ENCODE measurements at regions not wholly inside any gene's neighbourhood (a gene's known extent, or its start where the extent isn't known, plus 50 kb on each side); places are given as distances from the start of the nearest gene placed in this dataset.
"Not testable (repeated sequence)": the region's sequence is repeated elsewhere in the genome, so short reads cannot be mapped to it uniquely, and the experiment has no call there.

DNA sequence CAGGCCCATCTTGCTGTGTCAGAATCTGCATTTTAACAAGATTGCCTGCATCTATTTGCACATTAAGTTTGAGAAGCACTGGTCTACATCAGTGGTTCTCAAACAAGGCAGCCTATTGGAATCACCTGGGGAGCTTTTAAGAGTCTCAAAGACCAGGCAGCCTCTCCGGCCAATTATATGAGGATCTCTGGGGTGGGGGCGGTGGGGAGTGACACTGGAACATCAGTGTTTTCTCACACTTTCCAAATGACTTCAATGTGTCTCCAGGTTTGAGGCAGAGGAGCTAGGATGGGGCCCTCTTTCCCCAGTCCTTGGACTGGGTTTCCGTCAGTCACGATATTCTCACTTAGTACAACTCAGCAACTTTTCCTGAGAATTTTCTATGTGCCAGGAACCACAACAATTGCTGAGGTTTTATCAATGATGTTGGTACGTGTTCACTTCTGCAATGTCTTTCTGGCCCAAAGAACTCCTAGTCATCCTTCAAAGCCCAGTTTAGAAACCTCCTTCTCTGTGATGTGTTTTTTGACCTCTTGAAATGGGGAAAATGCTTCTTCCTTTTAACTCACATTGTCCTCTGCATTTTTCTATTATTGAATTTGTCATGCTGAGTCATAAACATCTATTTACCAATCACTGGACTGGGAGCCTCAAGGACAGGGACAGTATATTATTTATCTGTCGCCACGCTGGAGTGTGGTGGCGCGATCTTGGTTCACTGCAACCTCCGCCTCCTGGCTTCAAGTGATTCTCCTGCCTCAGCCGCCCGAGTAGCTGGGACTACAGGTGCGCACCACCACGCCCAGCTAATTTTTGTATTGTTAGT lies 130.9 kb downstream of the MYCN start:
- no peak for DNase-seq

DNA sequence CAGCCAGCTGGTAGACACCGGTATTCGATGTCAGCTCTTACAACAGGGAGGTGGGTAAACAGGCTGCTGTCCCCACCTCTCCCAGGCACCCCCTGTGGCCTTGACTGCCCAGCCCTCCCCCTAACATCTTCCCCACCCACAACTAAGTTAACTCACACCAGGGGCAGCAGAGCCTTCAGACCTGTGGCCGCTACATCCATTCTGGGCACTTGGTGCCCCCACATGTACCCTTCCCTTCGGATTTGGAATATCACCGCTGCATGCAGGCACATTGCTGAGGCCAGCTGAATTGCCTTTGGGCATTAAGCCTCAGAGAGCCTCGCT lies 130.3 kb downstream of the MYCN start:
- DNase-seq: no peak

DNA sequence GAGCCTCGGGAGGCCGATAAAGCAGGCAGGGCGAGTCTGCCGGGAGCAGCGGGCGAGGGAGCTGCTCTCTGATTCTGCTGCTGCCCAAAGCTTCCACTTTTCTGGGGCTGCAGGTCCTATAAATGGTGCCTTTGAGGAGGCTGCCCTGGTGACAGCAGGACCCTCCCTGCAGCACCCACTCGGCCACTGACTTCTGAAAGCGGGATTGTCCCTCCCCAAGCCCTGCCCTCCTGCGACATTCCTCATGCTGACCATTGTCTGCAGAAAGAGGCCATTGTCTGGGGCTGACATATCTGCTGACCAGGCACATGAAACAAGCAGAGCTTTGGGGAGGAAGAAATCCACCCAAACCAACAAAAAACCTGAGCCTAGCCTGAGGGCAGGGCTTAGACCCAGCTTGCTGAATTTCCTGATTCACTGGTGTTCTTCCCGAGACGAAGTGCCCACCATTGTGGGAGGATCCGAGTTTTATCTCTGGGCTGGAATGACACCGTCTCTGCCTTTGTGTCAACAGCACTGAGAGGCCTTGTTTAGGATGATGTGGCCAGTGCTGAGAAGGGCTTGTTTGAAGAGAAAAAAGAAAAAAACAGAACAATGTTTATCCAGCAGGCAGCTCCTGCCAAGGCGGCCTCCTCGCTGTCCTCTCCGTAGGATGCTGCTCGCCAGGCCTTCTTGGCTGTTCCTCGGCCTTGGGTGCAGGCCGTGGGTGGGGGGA lies 129.7 kb downstream of the MYCN start:
- no peak for DNase-seq

DNA sequence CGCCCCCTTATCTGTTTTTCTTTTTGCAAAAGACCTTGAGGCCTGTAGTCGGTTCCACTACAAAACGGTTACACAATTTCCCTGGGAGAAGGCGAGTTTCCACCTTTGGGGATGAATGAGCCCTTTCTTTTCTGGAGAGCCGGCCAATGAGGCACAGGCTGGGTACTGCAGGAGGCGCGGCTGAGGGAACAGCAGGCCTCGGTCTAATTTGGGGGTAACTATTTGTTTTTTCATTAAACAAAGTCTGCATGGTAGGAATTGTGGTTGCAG lies 129.2 kb downstream of the MYCN start:
- no peak for DNase-seq

DNA sequence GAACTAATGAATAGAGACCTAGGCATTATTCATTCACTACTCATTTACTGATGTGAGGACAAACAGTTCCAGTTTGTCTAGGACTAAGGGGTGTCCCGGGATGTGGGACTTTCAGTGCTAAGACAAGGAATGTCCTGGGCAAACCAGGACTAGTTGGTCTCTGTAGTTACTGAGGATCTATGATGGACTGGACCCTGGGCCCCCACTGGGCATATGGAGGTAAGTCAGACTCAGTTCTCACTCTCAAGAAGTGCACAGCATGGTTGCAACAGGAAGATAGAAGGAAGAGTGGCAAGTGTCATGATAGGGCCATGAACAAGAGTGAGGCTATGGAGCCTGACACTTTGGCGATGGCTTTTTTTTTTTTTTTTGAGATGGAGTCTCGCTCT lies 128.2 kb downstream of the MYCN start:
- no peak for DNase-seq

DNA sequence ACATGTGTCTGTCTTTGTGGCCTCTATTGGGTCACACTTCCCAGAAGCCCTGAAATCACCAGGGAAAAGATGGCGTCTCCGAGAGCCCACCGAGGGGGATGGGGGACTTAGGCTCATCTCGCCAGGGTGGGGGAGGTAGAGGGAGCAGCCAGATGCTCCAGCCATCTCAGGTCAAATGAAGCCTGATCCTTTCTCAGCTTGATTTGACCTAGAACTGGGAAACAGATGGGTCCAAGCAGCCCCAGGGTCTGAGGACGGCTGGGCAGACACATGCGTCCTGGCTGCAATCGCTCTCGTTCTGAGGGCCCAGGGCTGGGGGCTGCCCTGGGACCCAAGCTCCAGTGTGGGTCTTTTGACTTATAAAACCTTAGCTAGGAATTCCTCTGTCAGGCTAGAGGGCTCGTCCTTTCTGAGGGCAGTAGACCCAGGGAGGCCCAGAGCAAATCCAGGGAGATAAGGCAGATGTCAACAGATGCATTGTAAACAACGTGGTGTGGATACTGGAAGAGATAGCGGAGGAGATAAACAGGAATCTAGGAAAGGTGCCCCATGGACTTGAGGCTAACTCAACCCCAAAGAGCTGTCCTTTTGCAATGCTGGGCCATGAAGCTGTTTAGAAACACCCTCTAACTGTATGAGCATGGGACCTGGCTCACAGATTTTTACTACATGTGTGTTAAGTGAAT lies 127.7 kb downstream of the MYCN start:
- DNase-seq: no peak

DNA sequence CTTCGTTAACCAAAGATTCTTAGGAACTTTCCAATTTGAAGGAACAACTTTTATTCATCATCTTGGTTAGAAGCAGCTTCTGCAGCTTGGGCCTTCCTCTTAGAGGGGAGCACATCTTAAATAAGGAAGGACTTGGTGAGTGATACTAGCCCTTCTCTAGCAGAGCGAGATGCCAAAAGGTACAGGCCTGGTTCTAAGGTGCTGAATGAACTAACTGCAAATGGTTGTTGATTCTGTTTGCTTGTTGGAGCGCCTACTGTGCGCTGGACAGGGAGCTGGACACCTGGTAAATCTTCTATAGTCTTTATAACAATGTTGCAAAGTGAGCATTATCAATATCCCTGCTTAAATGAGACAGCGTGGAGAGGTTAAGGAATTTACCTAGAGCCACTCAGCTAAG lies 127.1 kb downstream of the MYCN start:
- no peak for DNase-seq

DNA sequence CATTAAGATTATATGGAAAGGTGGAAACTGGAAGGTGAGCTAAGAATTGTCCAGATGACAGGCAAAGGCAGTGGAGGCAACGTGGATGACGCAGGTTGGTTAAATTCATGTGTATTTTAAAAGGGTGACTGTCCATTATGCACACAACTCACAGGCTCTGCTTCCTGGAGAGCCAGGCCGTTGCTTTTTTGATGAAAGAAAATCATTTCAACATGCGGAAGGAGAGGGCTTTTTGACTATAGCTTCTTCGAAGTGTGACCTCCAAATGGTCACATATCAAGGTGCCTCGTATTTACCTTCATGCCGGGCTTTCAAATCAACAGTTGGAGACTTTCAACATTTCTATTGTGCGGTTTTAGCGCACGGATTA lies 126.7 kb downstream of the MYCN start:
- DNase-seq: no peak

DNA sequence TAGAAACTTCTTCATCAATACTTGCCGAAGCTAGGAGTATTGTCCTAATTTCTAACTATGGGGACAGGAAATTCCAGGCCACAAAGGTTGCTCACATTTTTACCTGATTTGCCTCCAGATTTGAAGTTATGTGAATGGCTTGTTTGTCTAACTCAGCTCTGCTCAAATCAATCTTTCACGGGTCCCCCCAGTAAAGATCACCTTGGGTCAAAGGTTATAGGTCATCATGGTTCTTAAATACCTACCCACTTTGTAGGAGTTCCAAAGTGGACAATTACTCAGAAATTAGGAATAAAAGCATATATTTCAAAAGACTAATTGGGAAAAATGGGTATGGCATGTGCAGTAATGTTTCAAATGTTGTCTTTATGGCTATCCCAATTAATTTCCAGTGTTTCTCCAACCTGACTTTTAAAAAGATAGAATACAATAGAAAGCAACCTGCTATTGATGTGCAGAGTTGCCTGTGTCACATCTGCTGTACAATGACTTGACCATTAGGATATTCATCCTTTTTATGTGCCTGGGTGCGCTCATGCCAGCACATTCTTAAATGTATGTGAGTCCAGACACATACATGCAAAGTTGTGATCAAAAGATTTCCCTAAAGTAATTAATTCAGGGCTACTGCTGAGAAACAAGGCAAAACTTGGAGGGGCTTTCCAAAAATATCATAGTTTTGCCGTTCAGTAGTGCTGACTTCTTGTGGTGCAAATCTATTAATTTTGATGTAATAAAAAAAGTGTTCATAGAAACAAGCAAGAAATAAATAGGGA lies 126.1 kb downstream of the MYCN start:
- DNase-seq: no peak

DNA sequence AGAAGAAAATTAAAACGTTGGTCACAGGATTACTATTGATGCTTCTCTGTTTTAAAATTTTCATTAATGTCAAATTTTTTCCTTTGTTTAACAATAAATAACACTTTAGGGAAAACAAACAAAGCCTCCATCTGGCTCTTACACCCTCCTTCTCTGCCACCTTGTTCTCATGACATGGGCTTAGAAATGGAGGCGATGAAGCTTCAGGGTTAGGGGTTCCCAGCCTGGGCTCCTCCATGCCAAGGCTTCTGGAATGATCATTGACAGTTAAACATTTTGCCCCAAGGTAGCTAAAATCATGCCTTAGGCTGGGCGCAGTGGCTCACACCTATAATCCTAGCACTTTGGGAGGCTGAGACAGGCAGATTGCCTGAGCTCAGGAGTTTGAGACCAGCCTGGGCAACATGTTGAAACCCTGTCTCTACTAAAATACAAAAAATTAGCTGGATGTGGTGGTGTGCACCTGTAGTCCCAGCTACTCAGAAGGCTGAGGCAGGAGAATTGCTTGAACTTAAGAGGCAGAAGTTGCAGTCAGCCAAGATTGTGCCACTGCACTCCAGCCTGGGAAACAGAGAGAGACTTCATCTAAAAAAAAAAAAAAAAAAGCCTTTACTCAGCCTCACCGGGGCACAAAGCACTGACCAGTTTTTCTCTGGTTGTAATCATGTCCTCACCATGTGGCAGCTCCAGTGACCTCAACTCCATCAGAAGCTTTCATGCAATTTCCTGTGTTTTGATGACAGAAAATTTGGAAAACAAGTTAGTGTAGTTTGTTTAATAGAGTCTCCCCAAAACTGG lies 125.1 kb downstream of the MYCN start:
- DNase-seq: not testable (repeated sequence)

DNA sequence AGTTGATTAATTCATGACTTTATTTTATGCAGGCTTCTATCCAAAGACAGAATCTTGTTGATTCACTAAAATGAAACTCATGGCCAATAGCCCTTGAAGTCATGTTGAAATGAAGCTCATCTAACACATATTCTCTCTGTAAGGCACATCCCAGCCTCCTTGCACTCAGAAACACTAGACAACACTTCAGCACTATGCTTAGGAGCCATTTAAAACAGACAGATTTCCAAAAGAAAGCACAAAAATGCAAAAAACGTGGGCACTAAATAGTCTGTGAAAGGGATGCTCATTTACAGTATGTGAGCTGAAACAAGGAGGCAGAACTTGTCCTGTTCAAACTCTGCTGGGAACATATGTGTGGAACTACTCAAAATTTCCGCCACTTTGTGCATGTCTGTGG lies 124.4 kb downstream of the MYCN start:
- DNase-seq: no peak

DNA sequence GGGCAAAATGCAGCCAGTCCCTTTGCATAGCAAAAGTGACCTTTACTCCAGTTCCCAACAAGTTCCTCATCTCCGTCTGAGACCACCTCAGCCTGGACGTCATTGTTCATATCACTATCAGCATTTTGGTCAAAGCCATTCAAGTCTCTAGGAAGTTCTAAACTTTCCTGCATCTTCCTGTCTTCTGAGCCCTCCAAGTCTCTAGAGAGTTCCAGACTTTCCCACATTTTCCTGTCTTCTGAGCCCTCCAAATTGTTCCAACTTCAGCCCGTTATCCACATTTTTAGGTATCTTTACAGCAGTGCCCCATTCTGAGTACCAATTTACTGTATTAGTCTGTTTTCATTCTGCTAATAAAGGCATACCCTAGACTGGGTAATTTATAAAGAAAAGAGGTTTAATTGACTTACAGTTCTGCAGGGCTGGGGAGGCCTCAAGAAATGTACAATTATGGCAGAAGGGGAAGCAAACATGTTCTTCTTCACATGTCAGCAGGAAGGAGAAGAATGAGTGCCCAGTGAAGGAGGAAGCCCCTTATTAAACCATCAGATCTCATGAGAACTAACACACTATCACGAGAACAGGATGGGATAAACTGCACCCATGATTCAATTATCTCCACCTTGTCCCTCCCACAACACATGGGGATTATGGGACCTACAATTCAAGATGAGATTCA lies 123.7 kb downstream of the MYCN start:
- DNase-seq: no peak

DNA sequence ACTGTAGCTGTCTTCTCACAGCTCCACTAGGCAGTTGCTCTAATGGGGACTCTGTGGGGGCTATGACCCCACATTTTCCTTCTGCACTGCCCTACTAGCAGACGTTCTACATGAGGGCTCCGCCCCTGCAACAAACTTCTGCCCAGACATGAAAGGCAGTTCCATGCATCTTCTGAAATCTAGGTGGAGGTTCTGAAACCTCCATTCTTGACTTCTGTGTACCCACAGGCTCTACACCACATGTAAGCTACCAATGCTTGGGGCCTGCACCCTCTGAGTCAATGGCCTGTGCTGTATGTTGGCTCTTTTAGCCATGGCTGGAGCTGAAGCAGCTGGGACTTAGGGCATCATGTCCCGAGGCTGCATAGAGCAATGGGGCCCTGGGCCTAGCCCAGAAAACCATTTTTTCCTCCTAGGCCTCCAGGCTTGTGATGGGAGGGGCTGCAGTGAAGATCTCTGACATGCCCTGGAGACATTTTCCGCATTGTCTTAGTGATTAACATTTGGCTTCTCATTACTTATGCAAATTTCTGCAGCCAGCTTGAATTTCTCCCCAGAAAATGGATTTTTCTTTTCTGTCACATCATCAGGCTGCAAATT lies 123.0 kb downstream of the MYCN start:
- DNase-seq: no peak

DNA sequence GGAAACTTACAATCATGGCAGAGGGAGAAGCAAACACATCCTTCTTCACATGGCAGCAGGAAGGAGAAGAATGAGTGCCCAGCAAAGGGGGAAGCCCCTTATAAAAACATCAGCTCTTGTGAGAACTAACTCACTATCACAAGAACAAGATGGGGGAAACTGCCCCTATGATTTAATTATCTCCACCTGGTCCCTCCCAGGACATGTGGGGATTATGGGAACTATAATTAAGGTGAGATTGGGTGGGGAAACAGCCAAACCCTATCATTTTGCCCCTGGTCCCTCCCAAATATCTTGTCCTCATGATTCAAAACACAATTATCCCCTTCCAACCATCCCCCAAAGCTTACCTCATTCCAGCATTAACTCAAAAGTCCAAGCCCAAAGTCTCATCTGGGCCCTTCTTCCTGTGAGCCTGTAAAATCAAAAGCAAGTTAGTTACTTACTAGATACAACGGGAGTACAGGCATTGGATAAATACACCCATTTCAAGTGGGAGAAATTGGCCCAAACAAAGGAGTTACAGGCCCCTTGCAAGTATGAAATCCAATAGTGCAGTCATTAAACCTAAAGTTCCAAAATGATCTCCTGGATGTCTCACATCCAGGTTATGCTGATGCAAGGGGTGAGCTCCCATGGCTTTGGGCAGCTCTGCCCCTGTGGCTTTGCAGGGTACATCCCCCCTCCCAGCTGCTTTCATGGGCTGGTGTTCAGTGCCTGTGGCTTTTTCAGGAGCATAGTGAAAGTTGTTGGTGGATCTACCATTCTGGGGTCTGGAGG lies 122.3 kb downstream of the MYCN start:
- DNase-seq: no peak

DNA sequence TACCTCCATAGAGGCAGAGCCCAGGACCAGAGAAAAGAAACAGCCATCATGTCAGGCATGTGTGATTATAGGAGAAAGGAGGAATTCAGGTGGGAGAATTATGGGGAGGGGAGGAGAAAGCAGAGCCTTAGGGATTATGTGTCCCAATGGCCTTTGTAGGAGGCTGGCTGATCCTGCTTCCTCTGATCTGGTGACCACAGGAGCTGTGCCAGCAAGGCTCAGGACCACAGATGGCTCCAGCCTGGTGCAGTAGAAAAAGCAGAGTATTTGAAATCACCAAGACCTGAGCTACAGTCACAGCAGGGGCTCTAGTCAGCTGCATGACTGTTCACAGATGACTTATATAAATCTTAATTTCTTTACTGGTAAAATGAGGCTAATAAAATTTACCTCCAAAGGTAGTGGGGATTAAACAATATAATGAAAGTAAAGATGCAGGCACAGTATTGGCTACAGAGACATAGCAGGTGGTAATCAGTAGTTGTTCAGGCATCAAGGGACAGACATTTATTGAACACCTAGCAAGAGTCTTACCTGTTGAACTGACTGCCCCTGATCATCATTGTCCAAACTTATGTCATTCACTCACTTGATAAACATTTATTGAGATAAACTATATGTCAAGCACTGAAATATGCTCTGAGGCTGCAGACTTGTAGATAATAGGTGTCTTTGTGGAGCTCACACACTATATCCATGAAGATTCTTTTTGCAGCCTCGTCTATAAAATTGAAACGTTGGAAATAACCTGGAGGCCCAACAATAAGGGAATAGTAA lies 121.3 kb downstream of the MYCN start:
- no peak for DNase-seq

DNA sequence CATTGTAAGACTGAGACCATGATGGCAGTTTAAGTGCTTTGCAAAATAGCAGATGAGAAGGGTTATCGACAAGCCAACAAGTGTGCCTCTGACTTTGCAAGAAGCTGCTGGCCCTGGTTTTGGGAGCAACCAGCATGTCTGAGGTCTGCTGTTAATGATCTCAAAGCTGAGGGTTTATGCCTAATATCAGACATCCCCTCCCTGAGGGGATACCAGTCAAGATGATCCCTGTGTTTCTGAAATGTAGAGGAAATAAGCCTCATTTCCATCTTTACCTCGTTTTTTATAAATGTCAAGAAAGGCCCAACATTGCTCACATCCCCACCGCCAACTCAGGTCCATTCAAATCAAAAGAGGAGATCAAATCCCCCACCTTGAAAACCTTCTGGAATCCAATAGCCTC lies 120.6 kb downstream of the MYCN start:
- DNase-seq: no peak

DNA sequence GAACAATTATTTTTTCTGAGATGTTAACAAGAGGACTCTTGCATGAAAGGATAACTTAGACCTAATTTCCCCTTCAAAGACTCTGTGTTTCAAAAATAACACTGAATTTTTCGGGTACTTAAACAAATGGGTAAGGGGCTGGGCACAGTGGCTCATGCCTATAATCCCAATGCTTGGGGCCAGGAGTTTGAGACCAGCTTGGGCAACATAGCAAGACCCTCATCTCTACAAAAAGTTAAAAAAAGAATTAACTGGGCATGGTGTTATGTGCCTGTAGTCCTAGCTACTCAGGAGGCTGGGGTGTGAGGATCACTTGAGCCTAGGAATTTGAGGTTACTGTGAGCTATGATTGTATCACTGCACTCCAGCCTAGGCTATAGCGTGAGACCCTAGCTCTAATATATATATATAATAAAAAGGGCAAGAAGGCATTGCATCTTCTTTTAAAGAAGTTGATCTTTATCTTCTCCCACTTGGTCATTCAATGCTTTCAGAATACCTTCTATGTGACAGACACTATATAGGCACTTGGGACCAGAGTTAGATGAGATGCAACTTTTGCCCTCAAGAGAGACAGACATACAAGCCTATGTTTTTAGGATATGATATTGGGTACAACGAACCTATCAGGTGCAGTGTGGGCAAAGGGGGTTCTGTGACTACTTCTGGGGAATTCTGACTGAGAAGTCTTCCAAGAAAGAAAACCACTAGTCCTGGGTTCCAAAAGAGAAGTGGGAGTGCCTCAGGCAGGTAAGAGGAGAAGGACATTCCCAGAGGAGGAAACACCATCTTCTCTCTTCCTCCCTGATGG lies 120.0 kb downstream of the MYCN start:
- no peak for DNase-seq

DNA sequence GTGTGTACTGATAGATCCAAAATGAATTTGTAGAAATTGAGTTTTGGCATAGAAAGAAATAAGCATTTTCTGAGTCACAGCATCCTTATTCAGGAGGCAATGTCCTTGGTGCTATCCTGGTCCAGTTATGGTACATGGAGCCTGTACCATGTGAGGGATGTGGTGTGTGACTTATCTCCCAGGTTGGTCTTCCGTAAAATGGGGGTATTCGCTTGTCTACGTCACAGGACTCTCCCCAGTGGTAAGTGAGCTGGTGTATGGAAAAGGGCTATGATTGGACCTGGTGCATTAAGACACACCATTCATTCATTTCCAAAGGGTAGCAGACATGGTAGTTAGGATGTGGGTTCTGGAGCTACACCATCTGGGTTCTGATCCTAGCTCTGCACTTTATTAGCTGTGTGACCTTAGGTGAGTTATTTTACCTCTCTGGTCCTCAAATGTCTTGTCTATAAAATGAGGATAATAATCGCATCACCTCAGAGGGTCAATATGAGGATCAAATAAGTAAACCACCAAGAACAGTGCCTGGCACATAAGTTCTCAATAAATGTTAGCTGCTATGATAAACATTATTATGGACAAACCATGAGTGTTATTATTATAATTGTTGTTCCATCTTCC lies 119.2 kb downstream of the MYCN start:
- DNase-seq: no peak
